ENCODE measurements at regions not wholly inside any gene's neighbourhood (a gene's known extent, or its start where the extent isn't known, plus 50 kb on each side); places are given as distances from the start of the nearest gene placed in this dataset.
"Not testable (repeated sequence)": the region's sequence is repeated elsewhere in the genome, so short reads cannot be mapped to it uniquely, and the experiment has no call there.

GRCh38 chr2:194345347-194345746, 1311.7 kb upstream of the SLC39A10 start:
- intact Hi-C loops (cut with DNase I), result no loop called here
- DNase-seq (ENCODE audit: low spot score), result no peak

- intact Hi-C loops (cut with DNase I), result no loop called here
- DNase-seq (ENCODE audit: low spot score), result no peak
These were observed 1313.9 kb upstream of the SLC39A10 start for GRCh38 chr2:194343167-194343566.

GRCh38 chr2:194332799-194333490, 1324.1 kb upstream of the SLC39A10 start:
- no peak for DNase-seq (ENCODE audit: low spot score)
- intact Hi-C loops (cut with DNase I), result no loop called here

- intact Hi-C loops (cut with DNase I), result no loop called here
- peak; percentile 44 for DNase-seq (ENCODE audit: low spot score)
These were observed 1328.6 kb upstream of the SLC39A10 start for GRCh38 chr2:194328456-194328855.

GRCh38 chr2:194327196-194327888, 1329.7 kb upstream of the SLC39A10 start:
- DNase-seq (ENCODE audit: low spot score), result no peak
- intact Hi-C loops (cut with DNase I), result no loop called here

GRCh38 chr2:194323740-194324139, 1333.3 kb upstream of the SLC39A10 start:
- no peak for DNase-seq (ENCODE audit: low spot score)
- intact Hi-C loops (cut with DNase I), result no loop called here

- intact Hi-C loops (cut with DNase I), result no loop called here
- DNase-seq (ENCODE audit: low spot score), result no peak
These were observed 1336.5 kb upstream of the SLC39A10 start for GRCh38 chr2:194320520-194320919.

GRCh38 chr2:194319222-194319992, 1337.6 kb upstream of the SLC39A10 start:
- intact Hi-C loops (cut with DNase I), result no loop called here
- DNase-seq (ENCODE audit: low spot score), result no peak

- intact Hi-C loops (cut with DNase I), result no loop called here
- no peak for DNase-seq (ENCODE audit: low spot score)
These were observed 1343.0 kb upstream of the SLC39A10 start for GRCh38 chr2:194314042-194314441.

GRCh38 chr2:194304191-194304590, 1352.8 kb upstream of the SLC39A10 start:
- intact Hi-C loops (cut with DNase I), result no loop called here

GRCh38 chr2:194301946-194302345, 1355.1 kb upstream of the SLC39A10 start:
- DNase-seq (ENCODE audit: low spot score), result no peak
- intact Hi-C loops (cut with DNase I), result no loop called here

More at GRCh38 chr2:194304191-194304590, 1352.8 kb upstream of the SLC39A10 start:
- DNase-seq (ENCODE audit: low spot score), result no peak

GRCh38 chr2:194294156-194294555, 1362.9 kb upstream of the SLC39A10 start:
- intact Hi-C loops (cut with DNase I), result no loop called here
- DNase-seq (ENCODE audit: low spot score), result no peak

GRCh38 chr2:194291104-194291503, 1365.9 kb upstream of the SLC39A10 start:
- intact Hi-C loops (cut with DNase I), result no loop called here
- no peak for DNase-seq (ENCODE audit: low spot score)

- DNase-seq (ENCODE audit: low spot score), result no peak
- intact Hi-C loops (cut with DNase I), result no loop called here
These were observed 1367.2 kb upstream of the SLC39A10 start for GRCh38 chr2:194289712-194290346.

GRCh38 chr2:194276667-194277066, 1380.4 kb upstream of the SLC39A10 start:
- intact Hi-C loops (cut with DNase I); DNase-seq (ENCODE audit: low spot score): not testable (repeated sequence)

GRCh38 chr2:194271293-194271961, 1385.6 kb upstream of the SLC39A10 start:
- intact Hi-C loops (cut with DNase I), result no loop called here
- no peak for DNase-seq (ENCODE audit: low spot score)

- DNase-seq (ENCODE audit: low spot score), result no peak
- intact Hi-C loops (cut with DNase I), result no loop called here
These were observed 1386.4 kb upstream of the SLC39A10 start for GRCh38 chr2:194270648-194271047.

GRCh38 chr2:194264586-194264985, 1392.4 kb upstream of the SLC39A10 start:
- intact Hi-C loops (cut with DNase I), result no loop called here
- no peak for DNase-seq (ENCODE audit: low spot score)

- intact Hi-C loops (cut with DNase I), result no loop called here
- DNase-seq (ENCODE audit: low spot score), result no peak
These were observed 1396.8 kb upstream of the SLC39A10 start for GRCh38 chr2:194260185-194260584.
